ENCODE measurements at regions not wholly inside any gene's neighbourhood (a gene's known extent, or its start where the extent isn't known, plus 50 kb on each side); places are given as distances from the start of the nearest gene placed in this dataset.

GRCh38 chr7:96401200-96401599 is 79.3 kb upstream of the SLC25A13 start:
- no peaks in the 10 kb centered on the region for H3K36me3 ChIP-seq (ENCODE audit: control insufficient read depth in 3 of 3, insufficient read depth in 3 of 3, low read length in 3 of 3)
- H3K9me3 ChIP-seq (ENCODE audit: control insufficient read depth in 3 of 3, low read length in 3 of 3): no peaks in the 10 kb centered on the region
- no peak overlapping the region for H3K4me3 ChIP-seq (ENCODE audit: low read length in 3 of 3)
- no peak overlapping the region for H3K27ac ChIP-seq (ENCODE audit: low read depth, low read length)
- no peaks in the 10 kb centered on the region for H3K4me1 ChIP-seq (ENCODE audit: control insufficient read depth in 3 of 3, insufficient read depth in 3 of 3, low read length in 3 of 3)
- H3K9ac ChIP-seq (ENCODE audit: low read depth in 1 of 3, low read length in 3 of 3): no peak overlapping the region
- no peaks in the 10 kb centered on the region for H3K27me3 ChIP-seq (ENCODE audit: control insufficient read depth in 3 of 3, insufficient read depth in 3 of 3, low read length in 3 of 3)

GRCh38 chr7:96400518-96400917 is 78.6 kb upstream of the SLC25A13 start:
- H3K27me3 ChIP-seq (ENCODE audit: control insufficient read depth in 3 of 3, insufficient read depth in 3 of 3, low read length in 3 of 3): no peaks in the 10 kb centered on the region
- no peaks in the 10 kb centered on the region for H3K9me3 ChIP-seq (ENCODE audit: control insufficient read depth in 3 of 3, low read length in 3 of 3)
- no peaks in the 10 kb centered on the region for H3K4me1 ChIP-seq (ENCODE audit: control insufficient read depth in 3 of 3, insufficient read depth in 3 of 3, low read length in 3 of 3)
- no peaks in the 10 kb centered on the region for H3K36me3 ChIP-seq (ENCODE audit: control insufficient read depth in 3 of 3, insufficient read depth in 3 of 3, low read length in 3 of 3)
- H3K9ac ChIP-seq (ENCODE audit: low read depth in 1 of 3, low read length in 3 of 3): no peak overlapping the region
- no peak overlapping the region for H3K27ac ChIP-seq (ENCODE audit: low read depth, low read length)
- H3K4me3 ChIP-seq (ENCODE audit: low read length in 3 of 3): no peak overlapping the region

- no peak overlapping the region for H3K4me3 ChIP-seq (ENCODE audit: low read length in 3 of 3)
- H3K4me1 ChIP-seq (ENCODE audit: control insufficient read depth in 3 of 3, insufficient read depth in 3 of 3, low read length in 3 of 3): no peaks in the 10 kb centered on the region
- H3K36me3 ChIP-seq (ENCODE audit: control insufficient read depth in 3 of 3, insufficient read depth in 3 of 3, low read length in 3 of 3): no peaks in the 10 kb centered on the region
- H3K27ac ChIP-seq (ENCODE audit: low read depth, low read length): no peak overlapping the region
- H3K27me3 ChIP-seq (ENCODE audit: control insufficient read depth in 3 of 3, insufficient read depth in 3 of 3, low read length in 3 of 3): no peaks in the 10 kb centered on the region
- no peak overlapping the region for H3K9ac ChIP-seq (ENCODE audit: low read depth in 1 of 3, low read length in 3 of 3)
- H3K9me3 ChIP-seq (ENCODE audit: control insufficient read depth in 3 of 3, low read length in 3 of 3): no peaks in the 10 kb centered on the region
Observed at GRCh38 chr7:96400001-96400400, 78.1 kb upstream of the SLC25A13 start.

- Histone ChIP-seq H3K27me3 (ENCODE audit: control insufficient read depth in 3 of 3, insufficient read depth in 3 of 3, low read length in 3 of 3) (no peaks in the 10 kb centered on the region), H3K27ac (ENCODE audit: low read depth, low read length) (no peak overlapping the region), H3K4me3 (ENCODE audit: low read length in 3 of 3) (no peak overlapping the region), H3K9ac (ENCODE audit: low read depth in 1 of 3, low read length in 3 of 3) (no peak overlapping the region), H3K9me3 (ENCODE audit: control insufficient read depth in 3 of 3, low read length in 3 of 3) (no peaks in the 10 kb centered on the region), H3K36me3 (ENCODE audit: control insufficient read depth in 3 of 3, insufficient read depth in 3 of 3, low read length in 3 of 3) (no peaks in the 10 kb centered on the region), H3K4me1 (ENCODE audit: control insufficient read depth in 3 of 3, insufficient read depth in 3 of 3, low read length in 3 of 3) (no peaks in the 10 kb centered on the region)
Observed at GRCh38 chr7:96397936-96398598, 76.2 kb upstream of the SLC25A13 start.

- H3K27me3 ChIP-seq (ENCODE audit: control insufficient read depth in 3 of 3, insufficient read depth in 3 of 3, low read length in 3 of 3): no peaks in the 10 kb centered on the region
- peak overlapping the region; percentile 20 for H3K27ac ChIP-seq (ENCODE audit: low read depth, low read length)
- H3K36me3 ChIP-seq (ENCODE audit: control insufficient read depth in 3 of 3, insufficient read depth in 3 of 3, low read length in 3 of 3): no peaks in the 10 kb centered on the region
- no peak overlapping the region for H3K9ac ChIP-seq (ENCODE audit: low read depth in 1 of 3, low read length in 3 of 3)
- peaks cover 0 to 5% (median 0%) of the 10 kb centered on the region in 3 donors for H3K4me1 ChIP-seq (ENCODE audit: control insufficient read depth in 3 of 3, insufficient read depth in 3 of 3, low read length in 3 of 3)
- H3K9me3 ChIP-seq (ENCODE audit: control insufficient read depth in 3 of 3, low read length in 3 of 3): no peaks in the 10 kb centered on the region
- H3K4me3 ChIP-seq (ENCODE audit: low read length in 3 of 3): peak overlapping the region in 1 of 3 donors; percentile 3
Observed at GRCh38 chr7:96388620-96389383, 66.9 kb upstream of the SLC25A13 start.

GRCh38 chr7:96388166-96388565 is 66.3 kb upstream of the SLC25A13 start:
- Histone ChIP-seq H3K9ac (ENCODE audit: low read depth in 1 of 3, low read length in 3 of 3) (no peak overlapping the region), H3K36me3 (ENCODE audit: control insufficient read depth in 3 of 3, insufficient read depth in 3 of 3, low read length in 3 of 3) (no peaks in the 10 kb centered on the region), H3K27ac (ENCODE audit: low read depth, low read length) (peak overlapping the region; percentile 20), H3K4me3 (ENCODE audit: low read length in 3 of 3) (no peak overlapping the region), H3K9me3 (ENCODE audit: control insufficient read depth in 3 of 3, low read length in 3 of 3) (no peaks in the 10 kb centered on the region), H3K4me1 (ENCODE audit: control insufficient read depth in 3 of 3, insufficient read depth in 3 of 3, low read length in 3 of 3) (peaks cover 0 to 5% (median 0%) of the 10 kb centered on the region in 3 donors), H3K27me3 (ENCODE audit: control insufficient read depth in 3 of 3, insufficient read depth in 3 of 3, low read length in 3 of 3) (no peaks in the 10 kb centered on the region)

GRCh38 chr7:96380111-96380512 is 58.2 kb upstream of the SLC25A13 start:
- Histone ChIP-seq H3K27me3 (ENCODE audit: control insufficient read depth in 3 of 3, insufficient read depth in 3 of 3, low read length in 3 of 3) (no peaks in the 10 kb centered on the region), H3K9ac (ENCODE audit: low read depth in 1 of 3, low read length in 3 of 3) (no peak overlapping the region), H3K9me3 (ENCODE audit: control insufficient read depth in 3 of 3, low read length in 3 of 3) (no peaks in the 10 kb centered on the region), H3K36me3 (ENCODE audit: control insufficient read depth in 3 of 3, insufficient read depth in 3 of 3, low read length in 3 of 3) (no peaks in the 10 kb centered on the region), H3K27ac (ENCODE audit: low read depth, low read length) (no peak overlapping the region), H3K4me1 (ENCODE audit: control insufficient read depth in 3 of 3, insufficient read depth in 3 of 3, low read length in 3 of 3) (peaks cover 0 to 5% (median 0%) of the 10 kb centered on the region in 3 donors), H3K4me3 (ENCODE audit: low read length in 3 of 3) (no peak overlapping the region)

GRCh38 chr7:96377399-96377798 is 55.5 kb upstream of the SLC25A13 start:
- Histone ChIP-seq H3K4me3 (ENCODE audit: low read length in 3 of 3) (no peak overlapping the region), H3K27ac (ENCODE audit: low read depth, low read length) (no peak overlapping the region), H3K9ac (ENCODE audit: low read depth in 1 of 3, low read length in 3 of 3) (no peak overlapping the region), H3K36me3 (ENCODE audit: control insufficient read depth in 3 of 3, insufficient read depth in 3 of 3, low read length in 3 of 3) (no peaks in the 10 kb centered on the region), H3K27me3 (ENCODE audit: control insufficient read depth in 3 of 3, insufficient read depth in 3 of 3, low read length in 3 of 3) (no peaks in the 10 kb centered on the region), H3K9me3 (ENCODE audit: control insufficient read depth in 3 of 3, low read length in 3 of 3) (no peaks in the 10 kb centered on the region), H3K4me1 (ENCODE audit: control insufficient read depth in 3 of 3, insufficient read depth in 3 of 3, low read length in 3 of 3) (peaks cover 0 to 5% (median 0%) of the 10 kb centered on the region in 3 donors)

All from skeletal muscle tissue (tissue), 3 donors.